ENCODE measurements at regions not wholly inside any gene's neighbourhood (a gene's known extent, or its start where the extent isn't known, plus 50 kb on each side); places are given as distances from the start of the nearest gene placed in this dataset.

DNA sequence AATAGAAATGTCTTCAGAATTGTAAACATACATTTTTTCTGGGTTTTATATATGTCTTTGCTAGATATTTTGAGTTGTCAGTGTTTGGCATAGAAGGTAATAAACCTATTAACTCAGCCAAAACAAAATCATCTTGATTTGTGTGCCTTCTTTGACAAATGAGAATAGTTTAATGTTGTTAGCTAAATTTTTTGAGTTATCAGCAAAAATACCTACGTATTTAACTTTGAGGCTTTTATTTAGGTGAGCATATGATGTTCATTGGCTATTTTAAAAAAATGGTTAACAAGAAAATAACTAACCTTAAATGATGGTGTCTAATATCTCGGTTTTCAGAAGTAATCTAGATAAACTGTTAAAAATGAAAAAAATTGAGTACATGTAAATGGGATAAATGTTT, 83.2 kb upstream of the SLC5A9 start:
- BruUV-seq (replicated peaks), result no TSS peak
- in situ Hi-C loops (cut with MboI; ENCODE audit: low sequenced_read_pairs) (no loop called here), dilution Hi-C loops (cut with HindIII; ENCODE audit: low sequenced_read_pairs, unreplicated experiment) (no loop called here), intact Hi-C loops (cut with micrococcal nuclease) (no loop called here)
- H3K79me1 ChIP-seq (ENCODE audit: low read depth in 1 of 2, low read length in 2 of 2), result no peaks in the 10 kb centered on the region
- H2BK15ac ChIP-seq (ENCODE audit: low read depth, low read length), result no peak overlapping the region
- H4K20me1 ChIP-seq (ENCODE audit: insufficient read depth, low read length), result no peaks in the 10 kb centered on the region
- H3K4me3 ChIP-seq (ENCODE audit: insufficient read depth, low read depth, low read length), result no peak overlapping the region
- no peaks in the 10 kb centered on the region for H3K27me3 ChIP-seq (ENCODE audit: control insufficient read depth, insufficient read depth, low read length)
- no peak overlapping the region for H3K56ac ChIP-seq (ENCODE audit: extremely low read depth, insufficient read depth, low read length)
- DNase-seq, result no peak
- H2BK5ac ChIP-seq (ENCODE audit: low read depth, low read length, poor library complexity, severe bottlenecking), result no peak overlapping the region
- no peak overlapping the region for H2BK20ac ChIP-seq (ENCODE audit: low read depth, low read length)
- H3K9ac ChIP-seq (ENCODE audit: low read depth, low read length), result no peak overlapping the region
- H3K27ac ChIP-seq (ENCODE audit: insufficient read depth, low read length), result no peak overlapping the region
- H2BK120ac ChIP-seq (ENCODE audit: low read depth, low read length), result no peak overlapping the region
- H3K4me1 ChIP-seq (ENCODE audit: control insufficient read depth, insufficient read depth, low read length), result no peaks in the 10 kb centered on the region
- H3K14ac ChIP-seq (replicated peaks; ENCODE audit: low read depth, low read length), result no peak overlapping the region
- ChIA-PET POLR2A (ENCODE audit: unreplicated experiment) (no interaction called here), CTCF (no interaction called here)
- H3K4ac ChIP-seq (ENCODE audit: low read depth, low read length), result no peak overlapping the region
- no peaks in the 10 kb centered on the region for H3K9me1 ChIP-seq (ENCODE audit: insufficient read depth, low read length)
- H2AK5ac ChIP-seq (ENCODE audit: low read depth, low read length), result no peak overlapping the region
- no peak overlapping the region for H4K91ac ChIP-seq (ENCODE audit: insufficient read depth, low read depth, low read length)
- no peak overlapping the region for H4K5ac ChIP-seq (ENCODE audit: low read depth, low read length)
- no peak overlapping the region for H3K23ac ChIP-seq (ENCODE audit: low read depth, low read length)
- no peak for ATAC-seq (ENCODE audit: low read depth)
- no peak for TF ChIP-seq MXI1 (IDR thresholded peaks at IDR 0.05; ENCODE audit: borderline replicate concordance, low read depth, low read length)
- TF ChIP-seq RFX5 (IDR thresholded peaks at IDR 0.05; ENCODE audit: low read depth, low read length), result no peak
- no peak for TF ChIP-seq BHLHE40 (IDR thresholded peaks at IDR 0.05; ENCODE audit: low read depth, low read length)
- no peak for TF ChIP-seq MAZ (IDR thresholded peaks at IDR 0.05; ENCODE audit: borderline replicate concordance, low read depth, low read length)
- no peak for TF ChIP-seq FOS (IDR thresholded peaks at IDR 0.05; ENCODE audit: low read depth, low read length)
- no peak for TF ChIP-seq RAD21 (IDR thresholded peaks at IDR 0.05; ENCODE audit: low read length)
- TF ChIP-seq NFE2L2 (IDR thresholded peaks at IDR 0.05; ENCODE audit: low read depth, low read length), result no peak
- TF ChIP-seq RCOR1 (IDR thresholded peaks at IDR 0.05; ENCODE audit: insufficient replicate concordance, low read length), result no peak
- no peak for TF ChIP-seq CTCF (conservative IDR thresholded peaks at IDR 0.05; ENCODE audit: low read depth, low read length)
- no peak for TF ChIP-seq POLR2A (IDR thresholded peaks at IDR 0.05; ENCODE audit: low read depth, low read length)
- TF ChIP-seq SMC3 (IDR thresholded peaks at IDR 0.05; ENCODE audit: low read depth, low read length), result no peak
- no peak for TF ChIP-seq CEBPB (IDR thresholded peaks at IDR 0.05; ENCODE audit: low read depth, low read length)
- no peak overlapping the region for H4K8ac ChIP-seq (ENCODE audit: low read depth in 2 of 2, low read length in 2 of 2)
- H3K9me3 ChIP-seq (ENCODE audit: control insufficient read depth, insufficient read depth, low read length), result peaks cover 3% of the 10 kb centered on the region; the same call in 1 of the 2 replicates
- H2AK9ac ChIP-seq (replicated peaks; ENCODE audit: low read depth, low read length, poor library complexity), result no peak overlapping the region
- H3K18ac ChIP-seq (ENCODE audit: low read depth, low read length), result no peak overlapping the region
- H3K36me3 ChIP-seq (ENCODE audit: control insufficient read depth, insufficient read depth, low read length), result no peaks in the 10 kb centered on the region
- WGBS, 2 experiments (ENCODE audit: extremely low coverage in 2 of 2, insufficient read length in 1 of 2), result no CpG with 5 or more reads among the region's 2 CpGs
- no peak overlapping the region for H2AFZ ChIP-seq (replicated peaks; ENCODE audit: low read length, poor library complexity)
- H3K4me2 ChIP-seq (ENCODE audit: low read depth, low read length), result no peak overlapping the region

Data from IMR-90 (cell line).